PC-3 (cell line): ENCODE measurements at regions not wholly inside any gene's neighbourhood (a gene's known extent, or its start where the extent isn't known, plus 50 kb on each side); places are given as distances from the start of the nearest gene placed in this dataset.

Experiments used
- ATAC-seq: fragments of 200-7000 bp; cut with Tn5 transposase; 2 replicates; pipeline ENCODE4 v1.9.1; 2020; ENCODE audit warnings: mild to moderate bottlenecking, moderate library complexity
- BruUV-seq: library from RNA; stranded (reverse); fragments of 400-500 nt; replicated peaks from 2 replicates; lab custom pipeline; 2021; lab: Mats Ljungman, UMichigan
- CTCF ChIA-PET: fragments of 300-600 bp; sonication (Branson Sonifier 250); formaldehyde crosslinking; loops from one replicate; lab custom pipeline; 2022; ENCODE audit warnings: antibody characterized with exemption; lab: Charles Lee
- POLR2A ChIA-PET: fragments of 300-600 bp; sonication (Branson Sonifier 250); formaldehyde crosslinking; loops from one replicate; lab custom pipeline; 2022; ENCODE audit warnings: antibody characterized with exemption; ENCODE audit not compliant: unreplicated experiment; lab: Charles Lee
- DNase-seq: peaks from one replicate; pipeline ENCODE4 v3.0.0-alpha.2; 2015
- H2AFZ ChIP-seq: fragments of 300-600 bp; sonication (generic); 2 replicates; pipeline ENCODE4 v1.6.0; 2016; ENCODE audit warnings: antibody characterized with exemption, low read length
- H3F3A ChIP-seq: fragments of 300-600 bp; sonication (generic); one replicate; pipeline ENCODE4 v1.6.0; 2017; ENCODE audit warnings: antibody characterized with exemption, low read length, control low read depth, mild to moderate bottlenecking; ENCODE audit not compliant: unreplicated experiment
- H3K27ac ChIP-seq: fragments of 300-600 bp; sonication (generic); 2 replicates; pipeline ENCODE4 v1.5.1; 2016; ENCODE audit warnings: mild to moderate bottlenecking, low read length
- H3K27me3 ChIP-seq: fragments of 300-600 bp; sonication (generic); 2 replicates; pipeline ENCODE4 v1.6.1; 2016; ENCODE audit warnings: low read length, mixed read lengths
- H3K36me3 ChIP-seq: fragments of 300-600 bp; sonication (generic); 2 replicates; pipeline ENCODE4 v1.6.1; 2016; ENCODE audit warnings: low read depth, mixed run types, low read length, mixed read lengths
- H3K4me1 ChIP-seq: fragments of 300-600 bp; sonication (generic); 2 replicates; pipeline ENCODE4 v1.5.1; 2016; ENCODE audit warnings: low read length; ENCODE audit not compliant: insufficient read depth
- H3K4me2 ChIP-seq: fragments of 300-600 bp; sonication (generic); 2 replicates; pipeline ENCODE4 v1.6.0; 2016; ENCODE audit warnings: low read length
- H3K4me3 ChIP-seq: fragments of 300-600 bp; sonication (generic); 2 replicates; pipeline ENCODE4 v1.5.1; 2016; ENCODE audit warnings: mild to moderate bottlenecking, low read length, mixed read lengths
- H3K79me2 ChIP-seq: fragments of 300-600 bp; sonication (generic); 2 replicates; pipeline ENCODE4 v1.6.1; 2017; ENCODE audit warnings: low read length, mixed read lengths
- H3K9ac ChIP-seq: fragments of 300-600 bp; sonication (generic); 2 replicates; pipeline ENCODE4 v1.6.0; 2016; ENCODE audit warnings: mild to moderate bottlenecking, low read length
- H3K9me2 ChIP-seq: fragments of 300-600 bp; sonication (generic); replicated peaks from 2 replicates; pipeline ENCODE4 v1.6.1; 2016; ENCODE audit warnings: mixed run types, low read length, mixed read lengths
- H3K9me3 ChIP-seq: fragments of 300-600 bp; sonication (generic); 2 replicates; pipeline ENCODE4 v1.6.1; 2016; ENCODE audit warnings: low read length, mixed read lengths
- H4K20me1 ChIP-seq: fragments of 300-600 bp; sonication (generic); 2 replicates; pipeline ENCODE4 v1.6.1; 2016; ENCODE audit warnings: low read length, mixed read lengths
- CTCF ChIP-seq: fragments of 300-600 bp; sonication (generic); conservative IDR thresholded peaks from 2 replicates; pipeline ENCODE4 v1.5.1; 2017; ENCODE audit warnings: antibody characterized with exemption, low read depth, mild to moderate bottlenecking, low read length
- EZH2 ChIP-seq: fragments of 300-600 bp; sonication (generic); IDR thresholded peaks from one replicate; pipeline ENCODE4 v1.6.1; 2017; ENCODE audit warnings: antibody characterized with exemption, mild to moderate bottlenecking, low read length; ENCODE audit not compliant: unreplicated experiment
- EZH2phosphoT487 ChIP-seq: fragments of 300-600 bp; sonication (generic); IDR thresholded peaks from 2 replicates; pipeline ENCODE4 v1.6.1; 2018; ENCODE audit warnings: mild to moderate bottlenecking, antibody characterized with exemption, low read length, borderline replicate concordance
- intact Hi-C: fragments of 100-400 bp; cut with micrococcal nuclease; formaldehyde crosslinking; loops from 2 replicates; pipeline ENCODE4 v1.9.0; 2023

DNA sequence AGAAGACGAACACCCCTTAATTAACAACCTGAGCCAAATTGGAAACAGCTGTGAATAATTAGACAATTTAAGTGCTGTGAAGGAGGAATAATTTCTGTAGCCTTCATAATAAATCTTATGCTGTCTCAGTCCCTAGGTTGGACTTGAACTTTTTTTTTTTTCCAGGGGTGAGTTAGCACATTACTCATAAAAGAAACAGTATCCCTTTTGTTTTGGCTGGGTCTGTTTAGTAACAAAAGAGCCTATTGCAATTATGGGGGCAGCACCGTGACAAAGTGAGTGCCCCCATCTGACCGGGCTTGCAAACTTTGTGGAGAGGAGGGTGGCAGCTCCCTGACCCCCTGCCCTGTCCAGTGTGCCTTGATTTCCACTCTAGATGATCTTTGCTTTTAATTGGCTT lies 167.4 kb downstream of the DICER1 start:
- POLR2A ChIA-PET, result no interaction called here
- Histone ChIP-seq H3K4me2 (no peak overlapping the region), H3F3A (no peaks in the 10 kb centered on the region), H3K4me1 (peaks cover 7% of the 10 kb centered on the region; the same call in 1 of the 2 replicates), H3K36me3 (no peaks in the 10 kb centered on the region), H3K27ac (no peak overlapping the region), H4K20me1 (no peaks in the 10 kb centered on the region), H3K4me3 (no peak overlapping the region), H3K79me2 (no peaks in the 10 kb centered on the region), H3K9me2 (no peaks in the 10 kb centered on the region), H3K9me3 (no peaks in the 10 kb centered on the region), H2AFZ (no peak overlapping the region), H3K9ac (no peak overlapping the region), H3K27me3 (peaks cover 5% of the 10 kb centered on the region; the same call in 1 of the 2 replicates)
- TF ChIP-seq EZH2phosphoT487 (no peak), EZH2 (no peak), CTCF (no peak)
- DNase-seq (no peak), ATAC-seq (no peak)
- CTCF ChIA-PET, result no interaction called here
- BruUV-seq, result no TSS peak
- intact Hi-C loops, result no loop called here

- peaks cover 5% of the 10 kb centered on the region; the same call in 1 of the 2 replicates for H3K27me3 ChIP-seq
- no peak overlapping the region for H3K9ac ChIP-seq
- no peak overlapping the region for H2AFZ ChIP-seq
- H3K9me2 ChIP-seq, result no peaks in the 10 kb centered on the region
- no TSS peak for BruUV-seq
- H3K27ac ChIP-seq, result no peak overlapping the region
- intact Hi-C loops, result no loop called here
- CTCF ChIA-PET, result no interaction called here
- H3K4me2 ChIP-seq, result no peak overlapping the region
- no peaks in the 10 kb centered on the region for H3F3A ChIP-seq
- H3K4me1 ChIP-seq, result peaks cover 7% of the 10 kb centered on the region; the same call in 1 of the 2 replicates
- H4K20me1 ChIP-seq, result no peaks in the 10 kb centered on the region
- no peaks in the 10 kb centered on the region for H3K79me2 ChIP-seq
- no peak for ATAC-seq
- no peak for TF ChIP-seq CTCF
- POLR2A ChIA-PET, result no interaction called here
- H3K36me3 ChIP-seq, result no peaks in the 10 kb centered on the region
- no peak for DNase-seq
- H3K9me3 ChIP-seq, result no peaks in the 10 kb centered on the region
- H3K4me3 ChIP-seq, result no peak overlapping the region
Measured at GRCh38 chr14:94989417-94989816, 167.9 kb downstream of the DICER1 start.

DNA sequence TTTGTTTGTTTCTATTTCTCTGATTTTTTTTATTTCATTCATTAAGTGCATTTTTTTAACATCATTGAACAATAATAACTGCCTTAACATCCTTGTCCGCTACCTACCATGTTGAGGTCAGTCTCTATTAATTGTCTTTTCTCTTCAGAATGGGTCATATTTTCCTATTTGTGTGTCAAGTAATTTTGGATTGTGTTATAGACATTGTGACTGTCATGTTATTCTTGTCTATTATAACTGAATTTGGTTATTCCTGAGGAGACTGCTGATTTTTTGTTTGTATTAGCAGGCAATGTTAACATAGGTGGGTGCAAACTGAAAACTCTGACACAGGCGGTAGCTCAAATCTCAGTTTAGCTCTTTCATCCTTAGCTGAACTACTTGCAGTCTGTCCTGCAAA lies 169.9 kb downstream of the DICER1 start:
- H3K4me3 ChIP-seq, result no peak overlapping the region
- H3K4me2 ChIP-seq, result no peak overlapping the region
- intact Hi-C loops, result no loop called here
- ATAC-seq, result no peak
- no peak for DNase-seq
- no peak overlapping the region for H3K9ac ChIP-seq
- H3K27me3 ChIP-seq, result peaks cover 5% of the 10 kb centered on the region; the same call in 1 of the 2 replicates
- H3K9me2 ChIP-seq, result no peaks in the 10 kb centered on the region
- CTCF ChIA-PET, result no interaction called here
- no peak overlapping the region for H3K27ac ChIP-seq
- no TSS peak for BruUV-seq
- no peak overlapping the region for H2AFZ ChIP-seq
- no peaks in the 10 kb centered on the region for H4K20me1 ChIP-seq
- H3K79me2 ChIP-seq, result no peaks in the 10 kb centered on the region
- H3K9me3 ChIP-seq, result no peaks in the 10 kb centered on the region
- no peaks in the 10 kb centered on the region for H3K36me3 ChIP-seq
- TF ChIP-seq EZH2, result no peak
- TF ChIP-seq CTCF, result no peak
- no peak for TF ChIP-seq EZH2phosphoT487
- no peaks in the 10 kb centered on the region for H3F3A ChIP-seq
- POLR2A ChIA-PET, result no interaction called here
- H3K4me1 ChIP-seq, result peaks cover 6% of the 10 kb centered on the region; the same call in 1 of the 2 replicates
